Cardiac septum (tissue), 1 donor: ENCODE measurements at regions not wholly inside any gene's neighbourhood (a gene's known extent, or its start where the extent isn't known, plus 50 kb on each side); places are given as distances from the start of the nearest gene placed in this dataset.

Experiments used
- DNase-seq: peaks from one replicate; pipeline ENCODE4 v3.0.0-alpha.2; 2020; ENCODE audit warnings: low spot score
- intact Hi-C: fragments of 100-400 bp; cut with DNase I; formaldehyde crosslinking; loops from one replicate; pipeline ENCODE4 v1.14.0; 2022
- donor health status: DM: no; HTN: no; CAD: no.

GRCh38 chr4:126038502-126039144 is 723.9 kb downstream of the FAT4 start:
- intact Hi-C loops = no loop called here
- no peak for DNase-seq

DNA sequence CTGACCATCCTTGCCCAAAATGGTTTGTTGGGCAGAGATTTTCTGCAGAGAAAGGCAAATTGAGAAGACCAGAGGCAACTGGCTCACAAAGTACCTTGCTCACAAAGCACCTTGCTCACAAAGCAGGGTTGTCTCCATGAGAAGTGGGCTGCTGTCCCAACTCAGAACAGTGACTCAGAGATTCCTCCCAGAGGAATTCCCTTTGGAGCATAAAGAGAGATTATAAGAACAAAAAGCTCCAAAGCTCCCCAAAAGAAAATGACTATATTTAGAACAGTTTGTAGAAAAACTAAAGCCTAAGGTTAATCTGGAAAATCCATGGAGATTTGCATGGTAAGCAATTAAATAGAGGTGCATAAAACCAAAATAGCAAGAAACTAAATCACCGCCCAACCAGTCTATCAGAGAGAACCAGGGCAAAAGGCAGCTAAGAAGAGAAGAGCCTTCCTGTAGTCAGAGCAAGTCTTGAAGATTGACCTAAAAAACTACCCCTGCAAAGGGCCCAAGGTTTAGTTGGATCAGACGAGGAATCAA is 731.4 kb downstream of the FAT4 start:
- DNase-seq = no peak

GRCh38 chr4:126047114-126047513 is 732.4 kb downstream of the FAT4 start:
- intact Hi-C loops = no loop called here
- no peak for DNase-seq

More for the DNA sequence above, 731.4 kb downstream of the FAT4 start:
- intact Hi-C loops = no loop called here

DNA sequence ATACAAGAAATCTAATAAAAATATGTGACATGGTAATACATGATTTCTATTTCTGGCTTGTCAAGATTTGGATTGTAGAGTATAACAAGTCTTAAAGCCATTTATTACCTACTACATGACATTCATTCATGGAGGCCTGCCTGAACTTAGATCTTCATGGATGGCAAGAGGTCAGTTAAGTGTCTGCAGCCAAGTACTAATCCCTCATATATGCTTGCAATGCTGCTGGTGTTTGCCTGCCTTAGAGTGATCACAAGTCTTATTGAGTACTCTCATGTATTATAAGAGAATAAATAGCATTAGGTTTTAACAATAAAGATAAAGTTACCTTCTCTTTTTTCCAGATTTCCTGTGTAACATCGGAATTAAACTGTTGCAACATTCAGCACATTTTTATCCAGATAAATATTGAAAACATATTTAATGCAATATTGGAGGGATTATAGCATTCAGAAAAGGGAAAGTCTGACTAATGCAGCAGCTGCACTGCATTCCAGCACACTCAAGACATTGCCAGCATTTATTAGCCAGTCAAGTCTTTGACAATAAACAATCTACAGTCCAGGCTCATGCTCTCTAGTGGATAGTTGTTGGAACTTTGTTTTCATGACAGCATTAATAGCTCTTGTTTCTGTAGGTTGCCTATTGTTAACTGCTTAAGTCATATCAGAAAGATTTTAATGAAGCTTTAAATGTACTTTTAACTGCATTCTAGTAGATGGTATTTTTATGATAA is 737.1 kb downstream of the FAT4 start:
- intact Hi-C loops = no loop called here
- DNase-seq = no peak

DNA sequence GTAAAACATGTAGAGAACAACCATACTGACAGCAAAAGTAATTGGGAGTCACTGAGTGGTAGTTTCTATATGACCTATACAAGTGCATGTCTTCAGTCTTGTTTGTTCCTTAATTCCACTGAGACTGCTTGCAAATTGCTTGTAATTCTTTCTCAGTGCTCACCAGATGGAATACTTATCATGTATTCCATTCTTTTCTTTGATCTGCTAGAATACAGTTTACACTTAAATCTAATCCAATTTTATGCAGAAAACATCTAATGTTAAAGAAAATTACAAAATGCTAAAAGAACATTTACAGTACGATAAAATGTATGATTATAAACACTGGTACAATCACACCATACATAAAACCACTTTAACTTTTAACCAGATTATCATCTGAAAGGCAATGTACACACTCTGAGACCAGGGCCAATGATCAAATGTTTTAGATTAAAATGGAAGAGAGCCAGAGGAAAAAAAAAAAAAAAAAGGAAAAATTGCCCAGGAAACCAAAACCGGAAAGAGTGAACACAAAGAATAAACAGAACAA is 741.4 kb downstream of the FAT4 start:
- intact Hi-C loops = no loop called here
- DNase-seq = no peak

GRCh38 chr4:126057371-126057770 is 742.6 kb downstream of the FAT4 start:
- intact Hi-C loops = no loop called here
- DNase-seq = no peak

GRCh38 chr4:126058596-126058995 is 743.8 kb downstream of the FAT4 start:
- intact Hi-C loops = no loop called here
- no peak for DNase-seq

DNA sequence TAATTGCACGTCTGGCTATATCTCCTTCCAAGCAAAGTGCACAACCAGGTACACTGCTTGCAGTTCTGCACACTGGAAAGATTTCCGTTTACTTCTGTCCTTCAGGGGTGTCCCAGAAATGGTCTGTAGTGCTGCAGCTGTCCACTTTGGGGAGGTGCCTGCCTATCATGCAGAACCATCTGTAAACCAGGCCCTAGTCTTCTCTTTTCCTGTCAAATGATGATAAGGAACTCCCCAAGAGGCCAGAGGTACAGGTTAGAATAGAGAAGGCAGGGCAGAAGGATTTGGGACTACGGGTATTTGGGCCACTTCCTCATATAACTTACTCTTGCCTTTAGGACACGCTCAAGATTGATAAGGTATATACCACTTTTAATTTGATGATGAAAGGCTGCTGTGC is 746.9 kb downstream of the FAT4 start:
- DNase-seq = no peak
- intact Hi-C loops = no loop called here

DNA sequence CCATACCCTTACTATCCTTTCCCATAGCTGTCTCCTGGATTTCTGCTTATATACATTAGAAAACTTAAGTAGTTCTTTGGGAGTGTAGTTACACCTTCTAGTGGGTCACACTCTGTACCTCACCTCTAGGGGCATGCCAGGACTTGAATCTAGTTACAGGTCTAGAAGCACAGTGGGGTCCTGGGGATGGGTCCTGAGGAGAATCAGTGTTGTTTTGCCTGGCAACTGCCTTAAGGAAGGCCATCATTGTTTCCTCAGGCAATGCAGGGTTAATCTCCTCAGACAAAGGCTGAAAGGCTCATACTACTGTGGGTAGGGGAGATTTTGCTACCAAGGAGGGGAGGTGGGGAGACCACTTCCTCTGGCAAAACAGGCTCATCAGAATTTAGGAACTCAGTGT is 750.3 kb downstream of the FAT4 start:
- no peak for DNase-seq
- intact Hi-C loops = no loop called here

- DNase-seq = no peak
- intact Hi-C loops = no loop called here
Measured at GRCh38 chr4:126071346-126072333, 756.9 kb downstream of the FAT4 start.

- no peak for DNase-seq
Measured at GRCh38 chr4:126081336-126081735, 766.6 kb downstream of the FAT4 start.

DNA sequence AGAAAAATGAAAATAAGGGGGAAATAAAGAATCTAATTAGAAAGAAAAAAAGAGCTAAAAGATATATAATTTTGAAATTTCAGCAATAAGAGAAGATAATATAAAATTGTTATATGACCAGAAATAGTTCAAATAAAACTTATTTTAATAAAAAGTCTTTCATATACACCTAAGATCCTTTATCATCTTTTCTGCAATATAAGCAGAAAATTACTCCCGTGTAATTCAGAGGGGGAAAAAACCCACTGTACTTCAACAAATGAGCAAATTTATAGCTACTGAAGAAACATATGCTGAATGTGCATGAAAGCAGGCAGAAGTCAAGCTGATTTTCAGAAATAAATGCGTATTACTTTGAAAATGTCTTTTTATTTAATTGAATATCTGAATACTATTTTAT is 771.3 kb downstream of the FAT4 start:
- DNase-seq = no peak
- intact Hi-C loops = no loop called here

More at GRCh38 chr4:126081336-126081735, 766.6 kb downstream of the FAT4 start:
- intact Hi-C loops = no loop called here

DNA sequence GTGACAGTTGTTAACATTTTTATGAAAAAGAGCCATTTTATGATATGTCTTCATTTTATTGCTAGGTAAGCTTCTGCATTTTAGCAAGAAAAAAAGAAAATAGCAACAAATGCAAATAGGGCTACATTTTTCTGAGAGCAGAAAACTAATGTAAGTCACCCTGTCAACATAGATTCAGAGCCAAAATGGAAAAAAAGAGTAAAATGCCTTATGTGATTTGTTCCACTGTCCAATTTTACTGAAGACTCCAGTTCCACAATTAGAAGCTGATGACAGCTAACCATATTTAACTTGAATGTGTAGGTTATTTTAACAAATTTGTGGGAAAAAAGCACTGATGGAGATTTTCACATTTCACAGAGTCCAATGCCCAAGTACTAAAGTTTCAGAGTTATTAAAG is 772.3 kb downstream of the FAT4 start:
- intact Hi-C loops = no loop called here
- DNase-seq = no peak

DNA sequence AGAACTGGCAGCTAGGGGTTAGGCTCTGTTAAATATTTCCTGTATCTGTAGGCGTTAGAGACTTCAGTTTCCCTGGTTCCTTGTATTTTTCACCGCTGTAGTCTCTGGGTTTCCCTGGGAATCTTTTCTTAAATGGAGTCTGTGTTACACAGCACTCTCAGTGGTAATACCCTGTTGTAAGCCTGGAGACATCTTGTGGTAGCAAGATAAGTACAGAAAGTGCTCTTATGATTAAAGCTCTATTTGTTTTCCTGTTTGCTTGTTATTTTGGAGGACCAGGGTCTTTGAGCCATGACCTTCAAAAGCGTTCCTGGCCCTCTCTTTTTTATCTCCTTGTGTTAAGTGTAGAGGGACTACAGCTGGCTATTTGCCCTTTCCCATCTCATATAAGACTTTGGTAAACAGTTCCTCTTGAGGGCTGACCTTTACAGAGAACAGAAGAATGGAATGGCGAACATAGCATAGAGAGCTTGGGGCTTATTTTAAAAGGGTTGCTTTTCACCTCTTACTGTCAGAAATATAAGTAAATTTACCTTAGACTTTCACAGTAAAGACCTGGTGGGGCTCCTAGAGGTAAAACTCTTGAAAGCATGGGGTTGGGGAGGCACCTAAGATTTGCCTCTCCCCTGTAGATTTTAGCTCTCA is 782.5 kb downstream of the FAT4 start:
- DNase-seq = no peak
- intact Hi-C loops = no loop called here

GRCh38 chr4:126106658-126107057 is 791.9 kb downstream of the FAT4 start:
- DNase-seq = no peak

GRCh38 chr4:126109836-126110235 is 795.1 kb downstream of the FAT4 start:
- intact Hi-C loops = no loop called here
- DNase-seq = no peak

More at GRCh38 chr4:126106658-126107057, 791.9 kb downstream of the FAT4 start:
- intact Hi-C loops = no loop called here

- intact Hi-C loops = no loop called here
- no peak for DNase-seq
Measured at GRCh38 chr4:126113058-126113457, 798.3 kb downstream of the FAT4 start.

DNA sequence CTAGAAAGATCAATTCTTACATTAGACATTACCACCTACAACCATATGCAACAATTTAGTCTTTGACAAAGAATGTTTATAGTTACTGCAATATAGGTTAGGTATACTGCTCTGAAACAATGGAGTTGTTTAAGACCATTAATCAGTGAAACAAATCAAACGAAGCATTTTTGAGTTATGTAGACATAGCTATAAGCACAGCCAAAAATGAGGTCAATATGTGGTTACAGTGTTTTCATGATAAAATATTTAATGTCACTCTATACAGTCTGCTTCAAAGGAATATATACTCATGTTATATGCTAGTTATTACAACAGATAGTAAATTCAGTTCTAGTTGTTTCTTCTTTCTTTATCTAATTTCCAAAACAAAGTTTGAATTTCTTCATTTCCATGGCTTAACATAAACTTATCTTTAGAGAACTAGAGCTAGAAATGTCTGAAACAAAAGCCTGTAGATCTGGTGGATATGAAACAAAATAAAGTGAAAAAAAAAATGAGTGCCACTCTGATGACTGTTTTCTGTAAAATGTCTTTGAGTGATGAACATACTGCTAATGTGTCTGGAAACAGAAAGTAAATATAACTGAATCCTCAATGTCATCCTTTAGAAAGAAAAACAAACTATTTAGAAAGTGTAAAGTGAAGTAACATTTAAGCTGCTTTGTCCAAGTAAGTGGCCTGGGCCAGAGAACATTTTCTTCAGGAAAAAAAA is 809.0 kb downstream of the FAT4 start:
- intact Hi-C loops = no loop called here
- DNase-seq = no peak

- intact Hi-C loops = no loop called here
- DNase-seq = no peak
Measured at GRCh38 chr4:126124818-126125217, 810.1 kb downstream of the FAT4 start.
